GM18870 (cell line): ENCODE measurements at regions not wholly inside any gene's neighbourhood (a gene's known extent, or its start where the extent isn't known, plus 50 kb on each side); places are given as distances from the start of the nearest gene placed in this dataset.
"Not testable (repeated sequence)": the region's sequence is repeated elsewhere in the genome, so short reads cannot be mapped to it uniquely, and the experiment has no call there.

Experiments used
- ATAC-seq: cut with Tn5 transposase; IDR thresholded peaks from one replicate; pipeline ENCODE4 v1.9.1; 2021; ENCODE audit warnings: moderate library complexity; ENCODE audit not compliant: unreplicated experiment

DNA sequence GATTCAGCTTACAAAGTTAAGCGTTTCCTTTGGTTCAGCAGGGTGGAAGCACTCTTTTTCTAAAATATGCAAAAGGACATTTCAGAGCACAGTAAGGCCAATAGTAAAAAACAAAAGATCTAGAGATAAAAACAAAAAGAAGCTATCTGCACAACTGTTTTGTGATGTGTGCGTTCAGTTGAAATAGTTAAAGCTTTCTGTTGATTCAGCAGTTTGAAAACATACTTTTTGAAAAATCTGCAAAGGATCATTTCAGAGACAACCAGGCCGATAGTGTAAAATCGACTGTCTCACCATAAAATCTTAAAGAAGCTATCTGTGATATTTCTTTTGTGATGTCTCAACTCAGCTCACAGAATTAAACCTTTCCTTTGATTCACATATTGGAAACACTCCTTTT lies 300.0 kb upstream of the ALG10B start:
- ATAC-seq, result no peak

DNA sequence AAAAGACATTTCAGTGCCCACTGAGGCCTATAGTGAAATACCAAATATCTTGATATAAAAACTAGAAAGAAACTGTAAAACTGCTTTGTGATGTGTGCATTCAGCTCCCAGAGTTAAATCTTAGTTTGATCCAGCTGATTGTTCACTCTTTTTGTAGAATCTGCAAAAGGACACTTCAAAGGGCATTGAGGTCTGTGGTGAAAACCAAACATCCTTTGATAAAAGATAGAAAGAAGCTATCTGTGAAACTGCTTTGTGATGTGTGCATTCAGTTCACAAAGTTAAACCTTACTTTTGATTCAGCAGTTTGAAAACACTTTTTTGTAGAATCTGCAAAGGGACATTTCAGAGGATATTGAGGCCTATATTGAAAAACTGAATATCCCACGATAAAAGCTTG lies 290.7 kb upstream of the ALG10B start:
- no peak for ATAC-seq

DNA sequence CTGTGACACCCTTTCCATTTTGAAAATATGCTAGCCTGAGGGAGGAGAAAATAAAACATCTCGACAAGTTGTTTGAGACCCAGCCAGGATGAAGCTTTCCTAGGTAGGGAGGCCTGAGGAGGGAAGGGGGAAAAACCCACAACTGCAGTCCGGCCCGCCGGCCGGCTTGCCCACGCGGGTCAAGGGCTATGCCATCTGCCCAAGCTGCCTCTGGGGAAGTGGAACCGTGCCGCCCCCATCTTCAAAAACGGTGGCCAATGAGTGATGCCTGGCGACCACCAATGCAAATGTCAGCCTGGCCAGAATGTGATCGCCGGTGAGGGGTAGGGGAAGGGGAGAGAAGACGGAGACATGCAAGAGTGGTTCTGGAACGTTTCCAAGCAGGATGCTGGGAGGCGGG lies 263.5 kb upstream of the ALG10B start:
- no peak for ATAC-seq

DNA sequence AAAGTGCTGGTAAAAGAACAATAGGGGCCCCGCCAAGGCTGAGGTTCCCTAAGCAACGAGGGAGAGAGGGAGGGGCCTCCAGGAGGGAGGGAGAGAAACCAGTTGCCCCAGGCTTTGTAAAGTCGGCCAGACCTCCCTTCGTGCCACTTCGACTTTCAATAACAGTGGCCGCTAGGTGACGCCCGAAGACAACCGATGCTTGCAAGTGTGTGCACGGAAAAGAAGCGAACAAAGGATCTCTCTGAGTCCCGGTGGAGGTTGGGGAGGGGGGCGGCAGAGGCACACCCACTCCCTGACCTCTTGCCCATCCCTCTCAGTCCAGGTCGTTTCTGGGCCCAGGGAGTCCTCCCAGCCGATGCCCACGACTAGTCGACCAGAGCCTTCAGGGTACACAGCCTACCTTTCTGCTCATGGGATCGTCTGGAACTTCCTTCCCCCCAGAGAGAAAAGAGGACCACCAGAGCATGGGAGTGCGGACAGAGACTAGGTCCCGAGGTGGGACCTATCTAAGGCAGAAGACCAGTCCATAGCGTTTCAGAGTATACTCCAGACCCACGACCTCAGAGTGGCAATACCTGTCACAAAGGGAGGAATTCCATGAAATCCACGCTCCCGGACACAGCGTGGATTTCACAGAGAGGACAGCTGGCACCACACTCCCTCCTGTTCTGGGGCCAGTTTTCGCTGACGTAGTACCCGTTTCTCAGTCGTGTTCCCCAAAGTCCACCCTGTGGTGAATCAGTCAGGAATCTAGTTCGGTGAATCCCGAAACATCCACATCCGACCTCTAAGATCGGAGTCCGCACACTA lies 262.7 kb upstream of the ALG10B start:
- no peak for ATAC-seq

DNA sequence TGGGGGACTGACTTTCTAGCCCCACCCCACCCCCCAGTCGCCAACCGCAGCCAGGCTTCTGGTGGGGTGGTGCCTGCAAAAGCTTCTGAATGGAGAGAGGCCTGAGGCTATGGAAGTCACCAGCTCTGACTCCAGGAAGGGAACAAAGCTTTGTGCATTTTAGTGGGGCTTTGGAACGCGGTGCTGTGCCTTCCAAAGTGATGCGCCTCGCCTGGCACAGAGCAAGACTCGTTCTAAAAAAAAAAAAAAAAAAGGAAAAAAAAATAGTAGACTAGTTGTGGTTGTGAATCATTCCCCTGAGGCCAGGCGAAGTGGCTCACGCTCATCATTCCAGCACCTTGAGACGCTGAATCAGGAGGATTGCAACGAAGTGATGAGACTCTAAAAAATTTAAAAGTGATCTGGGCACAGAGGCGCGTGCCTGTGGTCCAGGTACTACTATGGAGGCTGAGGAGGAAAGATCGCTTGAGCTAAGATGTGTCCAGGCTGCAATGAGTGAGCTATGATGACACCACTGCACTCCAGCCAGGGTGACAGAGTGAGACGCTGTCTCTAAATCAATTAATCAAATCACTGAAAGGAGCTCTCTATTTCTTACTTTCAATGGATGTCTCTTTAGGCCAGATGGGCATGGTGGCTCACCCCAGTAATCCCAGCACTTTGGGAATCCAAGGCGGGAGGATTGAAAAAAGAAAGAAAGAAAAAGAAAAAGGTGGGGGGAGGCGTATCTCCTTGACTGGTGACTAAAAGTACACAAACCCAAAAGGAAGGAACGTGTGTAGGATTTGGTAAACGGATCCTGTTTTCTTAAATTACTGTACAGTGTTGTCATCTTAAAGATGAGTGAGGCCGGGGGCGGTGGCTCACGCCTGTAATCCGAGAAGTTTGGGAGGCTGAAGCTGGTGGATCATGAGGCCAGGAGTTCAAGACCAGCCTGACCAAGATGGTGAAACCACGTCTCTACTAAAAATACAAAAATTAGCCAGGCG lies 259.6 kb upstream of the ALG10B start:
- no peak for ATAC-seq

DNA sequence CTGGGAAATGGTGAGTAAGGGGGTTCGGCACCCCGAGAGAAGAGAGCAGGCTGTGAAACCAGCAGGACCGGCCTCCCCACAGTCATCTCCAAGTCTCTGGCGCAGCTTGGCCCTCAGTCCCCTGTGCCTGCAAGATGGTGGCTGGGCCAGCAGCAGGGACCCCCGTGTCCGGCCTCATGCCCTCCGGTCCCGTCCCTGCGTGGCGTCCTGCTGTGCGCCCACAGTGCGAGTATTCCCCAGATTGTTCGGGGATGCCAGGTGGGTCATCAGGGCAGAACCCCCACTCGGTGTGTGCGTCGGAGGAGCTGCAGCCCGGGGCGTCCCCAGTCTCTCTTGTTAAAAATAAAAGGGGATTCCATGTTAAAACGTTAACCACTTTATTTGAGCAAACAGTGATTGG lies 216.9 kb upstream of the ALG10B start:
- ATAC-seq, result no peak

DNA sequence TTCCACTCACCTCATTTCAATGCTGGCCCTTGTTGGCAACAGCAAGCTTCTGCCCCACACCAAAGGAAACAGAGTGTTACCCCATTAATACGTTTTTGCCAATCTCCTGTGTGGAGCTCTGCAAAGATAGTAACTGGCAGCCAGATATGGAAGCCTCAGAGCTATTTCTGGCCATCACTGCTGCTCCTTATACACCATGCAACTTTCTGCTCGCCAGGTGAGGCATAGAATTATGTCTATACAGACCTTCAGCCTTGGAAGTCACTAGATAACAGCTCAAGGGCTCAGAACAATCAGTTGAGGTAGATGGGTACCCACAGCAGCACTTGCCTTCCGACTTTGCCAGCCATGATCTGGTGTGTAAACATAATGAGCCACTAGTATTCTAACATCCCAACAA lies 214.8 kb upstream of the ALG10B start:
- ATAC-seq, result no peak

DNA sequence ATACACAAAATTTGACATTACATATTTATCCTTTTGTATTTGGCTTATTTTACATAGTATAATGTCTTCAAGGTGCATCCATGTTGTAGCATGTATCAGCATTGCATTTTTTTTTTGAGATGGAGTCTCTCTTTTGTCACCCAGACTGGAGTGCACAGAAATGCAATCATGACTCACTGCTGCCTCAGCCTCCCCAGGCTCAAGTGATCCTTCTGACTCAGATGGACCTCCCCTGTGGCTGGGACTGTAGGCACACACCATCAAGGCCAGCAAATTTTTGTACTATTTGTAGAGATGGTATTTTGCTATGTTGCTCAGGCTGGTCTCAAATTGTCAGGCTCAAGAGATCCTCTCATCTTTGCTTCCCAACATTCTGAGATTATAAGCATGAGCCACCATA lies 214.4 kb upstream of the ALG10B start:
- no peak for ATAC-seq

DNA sequence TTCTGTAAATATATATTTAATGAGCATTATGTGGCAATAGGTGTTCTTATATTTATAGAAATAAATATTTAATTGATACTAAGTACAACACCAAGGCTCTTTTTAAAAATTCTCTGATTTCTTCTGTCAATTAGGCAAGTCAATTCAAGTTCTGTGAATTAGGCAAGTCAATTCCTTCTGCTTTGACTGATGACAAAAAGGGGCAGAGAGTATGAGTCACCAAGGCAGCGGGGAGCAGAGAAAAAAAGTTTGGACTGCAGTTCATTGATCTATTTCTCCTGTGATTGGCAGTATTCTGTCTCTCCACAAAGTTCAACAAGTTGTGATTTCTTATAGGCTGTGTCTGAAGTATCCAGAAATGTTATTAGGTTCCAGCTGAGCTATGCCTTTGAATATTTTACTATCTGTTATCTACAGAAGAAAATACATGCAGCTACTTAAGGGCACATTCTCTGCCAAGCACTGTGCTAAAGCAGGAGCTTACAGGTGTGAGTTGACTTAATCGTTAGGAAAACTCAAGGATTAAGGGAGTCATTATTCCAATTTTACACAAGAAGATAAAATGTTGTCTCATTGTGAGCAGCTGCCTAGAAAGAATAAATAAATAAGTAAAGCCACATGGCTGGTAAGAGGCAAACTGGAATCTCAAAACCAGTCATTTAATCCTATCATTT lies 206.4 kb upstream of the ALG10B start:
- no peak for ATAC-seq

DNA sequence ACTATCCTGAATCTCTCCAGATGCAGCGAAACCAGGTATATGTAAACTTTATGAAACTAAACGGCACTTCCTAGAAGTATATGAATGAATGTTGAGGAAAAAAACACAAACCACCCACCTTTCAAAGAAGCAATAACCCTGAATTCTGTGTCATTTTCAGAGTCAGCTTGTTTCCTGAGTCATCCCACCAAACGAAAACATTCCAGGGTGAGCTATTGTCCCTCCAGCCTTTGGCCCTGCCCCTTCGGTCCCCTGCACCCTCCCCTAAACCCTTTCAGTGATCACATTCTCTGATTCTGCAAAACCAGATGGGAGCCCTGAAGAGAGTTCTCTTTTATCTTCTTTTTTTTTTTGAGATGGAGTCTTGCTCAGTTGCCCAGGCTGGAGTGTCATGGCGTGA lies 202.6 kb upstream of the ALG10B start:
- ATAC-seq, result no peak

DNA sequence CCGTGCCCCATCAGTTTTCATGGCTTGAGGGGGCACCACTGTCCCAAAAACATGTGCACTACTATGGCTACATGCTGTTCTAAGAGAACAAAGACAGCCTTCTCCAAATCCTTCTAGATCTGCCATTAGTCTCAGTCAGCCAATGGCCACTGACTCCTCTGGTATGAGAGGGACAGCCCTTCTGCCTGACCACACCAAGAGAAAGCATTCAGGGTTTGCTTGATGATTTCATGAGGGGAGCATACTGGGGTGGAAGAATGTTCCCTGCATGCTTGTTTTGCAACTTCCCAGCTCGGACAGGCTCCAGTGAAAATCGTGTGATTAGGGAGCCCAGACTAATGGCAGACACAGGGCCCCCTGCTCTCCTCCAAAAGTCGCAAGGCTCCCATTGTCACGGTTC lies 199.6 kb upstream of the ALG10B start:
- ATAC-seq, result no peak

DNA sequence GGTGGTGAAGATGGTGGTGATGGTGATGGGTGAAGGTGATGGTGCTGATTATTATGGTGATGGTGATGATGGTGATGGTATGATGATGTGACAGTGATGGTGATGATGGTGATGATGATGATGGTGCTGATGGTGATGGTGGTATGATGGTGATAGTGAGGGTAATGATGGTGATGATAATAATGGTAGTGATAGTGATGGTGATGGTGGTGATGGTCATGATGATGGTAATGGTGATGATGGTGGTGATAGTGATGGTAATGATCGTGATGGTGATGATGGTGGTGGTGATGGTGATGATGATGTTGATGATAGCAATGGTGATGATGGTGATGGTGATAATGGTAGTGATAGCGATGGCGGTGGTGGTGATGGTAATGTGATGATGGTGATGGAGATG lies 197.9 kb upstream of the ALG10B start:
- ATAC-seq, result no peak

DNA sequence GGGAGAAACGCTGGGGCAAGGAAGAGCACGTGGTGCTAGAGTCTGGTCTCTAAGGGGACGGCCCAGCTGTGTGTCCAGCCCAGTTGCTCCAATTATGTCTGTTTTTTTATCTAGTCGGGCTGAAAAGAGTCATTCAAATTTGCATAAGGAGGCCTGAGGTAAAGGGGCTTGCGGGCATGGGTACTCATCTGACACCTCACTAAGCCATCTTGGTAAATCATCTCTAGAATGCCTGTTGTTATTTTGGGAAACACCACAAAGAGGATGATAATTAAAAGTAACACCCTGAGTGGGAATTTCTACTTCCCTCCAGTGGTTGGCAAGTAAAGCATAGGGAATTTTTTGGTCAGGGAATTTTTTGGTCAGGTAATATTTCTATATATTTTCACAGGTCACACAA lies 196.1 kb upstream of the ALG10B start:
- ATAC-seq, result no peak

DNA sequence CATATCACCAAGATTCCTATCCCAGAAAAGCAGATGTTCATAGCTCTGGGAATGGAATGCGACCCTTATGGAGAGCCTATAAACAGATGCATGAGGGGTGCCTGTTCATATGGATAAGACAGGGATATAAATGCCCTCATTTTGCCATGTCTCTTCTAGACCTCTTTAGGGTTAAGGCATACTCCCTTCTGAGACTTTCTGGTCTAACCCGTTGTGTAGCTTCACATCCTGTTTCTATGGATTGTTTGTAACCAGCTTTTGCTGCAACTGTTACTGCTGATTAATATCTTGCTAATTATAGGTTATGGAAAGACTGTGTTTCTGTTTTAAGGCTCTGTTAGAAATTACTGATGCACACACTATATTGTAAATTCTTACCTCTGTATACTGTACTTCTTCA lies 193.5 kb upstream of the ALG10B start:
- ATAC-seq, result not testable (repeated sequence)

DNA sequence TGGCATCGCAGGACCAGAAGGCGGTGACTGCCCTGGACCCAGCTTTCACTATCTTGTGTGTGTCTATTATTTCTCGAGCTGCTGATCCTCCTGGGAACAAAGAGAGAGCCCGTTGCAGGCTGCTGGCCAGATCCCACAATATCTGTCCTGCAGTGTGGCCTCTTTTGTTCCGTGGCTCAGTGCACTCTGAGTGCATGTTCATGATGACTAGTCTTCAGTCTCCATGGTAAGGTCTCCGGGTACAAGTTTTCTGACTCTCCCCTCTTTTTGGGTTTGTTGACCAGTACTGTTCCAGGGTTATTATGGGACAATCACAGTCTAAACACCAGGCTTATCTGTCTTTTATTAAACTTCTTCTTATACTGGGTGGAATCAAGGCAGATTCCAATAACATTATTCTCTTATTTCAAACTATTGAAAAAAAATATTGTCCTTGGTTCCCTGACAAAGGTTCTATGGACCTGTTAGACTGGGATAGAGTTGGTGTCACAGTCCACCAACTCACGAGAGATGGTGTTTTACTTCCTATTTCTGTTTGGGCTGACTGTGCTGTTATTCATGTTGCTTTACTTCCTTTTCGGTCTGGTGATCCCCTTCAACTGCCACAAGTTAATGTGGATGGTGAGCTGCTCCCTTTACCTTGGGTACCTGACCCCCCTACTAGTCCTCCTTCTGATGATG lies 192.9 kb upstream of the ALG10B start:
- no peak for ATAC-seq

DNA sequence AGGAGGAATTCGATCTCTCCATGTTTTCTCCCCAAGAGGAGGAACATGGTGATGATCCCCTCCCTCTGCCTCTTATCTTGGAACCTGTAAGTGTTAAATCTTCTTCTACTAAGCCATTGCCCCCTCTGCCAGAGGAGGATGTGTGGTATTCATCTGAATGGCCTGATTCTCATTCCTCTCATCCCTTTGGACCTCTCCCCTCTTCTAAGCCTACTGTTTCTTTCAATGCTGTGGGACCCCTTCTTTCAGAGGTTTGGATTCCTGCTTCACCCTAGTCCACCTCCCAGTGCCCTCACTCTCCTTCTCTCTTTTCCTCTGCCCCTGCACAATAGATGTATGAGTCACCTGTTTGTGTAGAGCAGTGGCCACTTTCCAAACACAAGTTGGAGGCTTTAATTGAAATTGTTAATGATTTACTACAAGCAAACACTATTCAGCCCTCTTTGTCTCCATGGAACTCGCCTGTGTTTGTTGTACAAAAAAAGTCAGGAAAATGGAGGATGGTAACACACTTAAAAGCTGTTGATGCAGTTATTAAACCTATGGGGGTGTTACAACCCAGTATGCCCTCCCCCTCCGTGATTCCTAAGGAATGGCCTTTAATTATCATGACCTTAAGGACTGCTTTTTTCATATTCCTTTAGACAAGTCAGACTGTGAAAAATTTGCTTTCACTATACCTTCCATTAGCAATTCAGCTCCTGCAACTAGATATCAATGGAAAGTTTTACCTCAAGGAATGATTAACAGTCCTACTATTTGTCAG lies 192.1 kb upstream of the ALG10B start:
- ATAC-seq, result no peak

DNA sequence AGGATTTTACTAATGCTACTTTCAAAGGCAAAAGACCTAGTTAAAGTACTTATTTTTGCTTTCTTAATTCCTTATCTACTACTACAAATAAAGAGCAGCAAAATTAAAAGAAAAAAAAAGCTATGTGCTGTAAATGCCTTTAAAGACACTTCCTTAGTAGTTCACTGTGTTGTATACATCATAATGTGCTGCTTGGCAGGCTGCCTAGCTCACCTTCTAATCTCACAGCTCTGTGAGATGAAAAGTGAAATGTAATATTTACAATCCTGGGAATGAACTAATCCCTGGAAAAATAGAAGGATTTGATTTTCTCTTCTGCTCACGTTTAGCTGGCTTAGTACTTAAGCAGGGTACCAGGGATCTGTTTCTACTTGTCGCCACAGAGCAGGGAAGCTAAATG lies 184.4 kb upstream of the ALG10B start:
- no peak for ATAC-seq

DNA sequence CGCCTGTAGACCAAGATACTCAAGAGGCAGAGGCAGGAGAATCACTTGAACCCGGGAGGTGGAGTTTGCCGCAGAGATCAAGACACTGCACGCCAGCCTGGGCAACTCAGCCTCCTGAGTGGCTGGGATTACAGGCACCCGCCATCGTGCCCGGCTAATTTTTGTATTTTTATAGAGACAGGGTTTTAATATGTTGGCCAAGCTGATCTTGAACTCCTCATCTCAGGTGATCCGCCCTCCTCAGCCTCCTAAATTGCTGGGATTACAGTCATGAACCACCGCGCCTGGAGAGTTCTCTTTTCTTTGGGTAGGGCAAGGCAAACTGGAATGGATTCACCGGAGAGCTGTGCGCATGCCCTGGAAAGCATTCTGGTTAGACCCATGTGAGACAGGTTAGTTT lies 179.3 kb upstream of the ALG10B start:
- ATAC-seq, result no peak

DNA sequence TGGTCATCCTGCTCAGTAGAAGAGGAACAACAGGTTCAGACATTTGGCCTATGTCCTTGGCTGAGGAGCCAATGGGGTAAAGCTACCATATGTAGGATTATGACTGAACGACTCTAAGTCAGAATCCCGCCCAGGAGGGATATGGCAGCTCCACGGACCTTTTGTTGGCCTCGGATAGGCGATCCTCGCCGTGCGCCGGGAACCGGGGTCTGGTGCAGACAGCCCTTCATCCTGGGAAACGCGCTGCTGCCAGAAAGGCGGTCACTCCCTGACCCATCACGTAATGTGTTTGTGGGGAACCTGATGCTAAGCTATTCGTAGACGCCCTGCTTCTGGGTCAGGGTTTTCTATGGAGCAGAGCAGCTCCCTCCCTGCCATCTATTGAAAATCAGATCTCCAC lies 178.9 kb upstream of the ALG10B start:
- ATAC-seq, result no peak
